ENCODE measurements at regions not wholly inside any gene's neighbourhood (a gene's known extent, or its start where the extent isn't known, plus 50 kb on each side); places are given as distances from the start of the nearest gene placed in this dataset.
"Not testable (repeated sequence)": the region's sequence is repeated elsewhere in the genome, so short reads cannot be mapped to it uniquely, and the experiment has no call there.

DNA sequence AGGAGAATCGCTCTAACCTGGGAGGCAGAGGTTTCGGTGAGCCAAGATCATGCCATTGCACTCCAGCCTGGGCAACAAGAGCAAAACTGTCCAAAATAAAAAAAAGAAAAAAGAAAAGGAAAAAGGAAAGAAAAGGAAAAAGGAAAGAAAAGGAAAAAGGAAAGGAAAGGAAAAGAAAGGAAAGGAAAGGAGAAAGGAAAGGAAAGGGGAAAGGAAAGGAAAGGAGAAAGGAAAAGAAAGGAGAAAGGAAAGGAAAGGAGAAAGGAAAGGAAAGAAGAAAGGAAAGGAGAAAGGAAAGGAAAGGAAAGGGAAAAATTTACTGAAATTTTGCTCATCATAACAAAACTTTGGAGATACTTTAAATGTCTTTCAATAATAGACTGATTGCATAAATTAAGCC lies 391.3 kb upstream of the GYPC start:
- no peak for DNase-seq (ENCODE audit: low read depth)
- no peak for TF ChIP-seq CTCF (IDR thresholded peaks at IDR 0.05; ENCODE audit: insufficient read depth, low read depth, low read length, missing control alignments)
- no peak overlapping the region for H3K4me3 ChIP-seq (ENCODE audit: low read depth, low read length)

DNA sequence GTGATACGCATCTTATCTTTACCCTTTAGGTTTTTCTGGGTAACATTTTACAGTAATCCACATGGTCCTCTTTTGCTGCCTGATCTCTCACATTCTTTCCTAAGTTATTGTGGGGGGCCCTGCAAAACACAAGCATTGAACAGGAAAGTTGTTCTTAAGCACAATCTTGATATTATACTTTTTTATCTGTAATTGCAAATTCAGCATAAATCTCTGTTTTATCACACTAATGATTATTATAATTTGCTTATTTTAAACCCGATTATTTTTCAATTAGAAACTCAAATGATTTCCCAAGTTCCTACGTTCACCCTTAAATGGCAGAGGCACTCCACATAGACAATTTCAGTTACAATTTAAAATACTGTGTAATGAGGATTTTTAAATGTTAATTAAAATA lies 386.0 kb upstream of the GYPC start:
- DNase-seq (ENCODE audit: low read depth) = no peak

GRCh38 chr2:126270587-126270986 lies 385.4 kb upstream of the GYPC start:
- DNase-seq (ENCODE audit: low read depth) = no peak
- no peak overlapping the region for H3K4me3 ChIP-seq (ENCODE audit: low read depth, low read length)
- no peak for TF ChIP-seq CTCF (IDR thresholded peaks at IDR 0.05; ENCODE audit: insufficient read depth, low read depth, low read length, missing control alignments)

More for the DNA sequence above, 386.0 kb upstream of the GYPC start:
- no peak overlapping the region for H3K4me3 ChIP-seq (ENCODE audit: low read depth, low read length)
- TF ChIP-seq CTCF (IDR thresholded peaks at IDR 0.05; ENCODE audit: insufficient read depth, low read depth, low read length, missing control alignments) = no peak

GRCh38 chr2:126272401-126272800 lies 383.6 kb upstream of the GYPC start:
- H3K4me3 ChIP-seq (ENCODE audit: low read depth, low read length) = no peak overlapping the region
- TF ChIP-seq CTCF (IDR thresholded peaks at IDR 0.05; ENCODE audit: insufficient read depth, low read depth, low read length, missing control alignments) = no peak
- no peak for DNase-seq (ENCODE audit: low read depth)

DNA sequence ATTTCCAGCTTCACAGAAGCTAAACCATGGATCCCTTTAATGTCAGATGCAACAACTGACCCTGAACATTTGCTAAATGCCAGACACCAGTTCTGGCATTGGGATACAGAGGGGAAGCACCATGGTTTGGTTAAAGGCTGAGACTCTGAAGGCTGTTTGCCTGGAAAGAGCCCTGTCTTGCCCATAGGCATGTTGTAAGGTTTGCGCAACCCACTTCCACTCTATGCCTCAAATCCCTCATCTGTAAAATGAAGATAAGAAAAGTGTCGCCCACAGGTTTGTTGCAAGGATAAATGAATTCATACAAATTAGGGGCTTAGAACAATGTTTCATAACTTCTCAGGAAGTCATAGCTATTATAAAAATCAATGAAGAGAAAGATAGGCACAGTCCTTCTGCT lies 380.9 kb upstream of the GYPC start:
- DNase-seq (ENCODE audit: low read depth) = no peak
- no peak for TF ChIP-seq CTCF (IDR thresholded peaks at IDR 0.05; ENCODE audit: insufficient read depth, low read depth, low read length, missing control alignments)

DNA sequence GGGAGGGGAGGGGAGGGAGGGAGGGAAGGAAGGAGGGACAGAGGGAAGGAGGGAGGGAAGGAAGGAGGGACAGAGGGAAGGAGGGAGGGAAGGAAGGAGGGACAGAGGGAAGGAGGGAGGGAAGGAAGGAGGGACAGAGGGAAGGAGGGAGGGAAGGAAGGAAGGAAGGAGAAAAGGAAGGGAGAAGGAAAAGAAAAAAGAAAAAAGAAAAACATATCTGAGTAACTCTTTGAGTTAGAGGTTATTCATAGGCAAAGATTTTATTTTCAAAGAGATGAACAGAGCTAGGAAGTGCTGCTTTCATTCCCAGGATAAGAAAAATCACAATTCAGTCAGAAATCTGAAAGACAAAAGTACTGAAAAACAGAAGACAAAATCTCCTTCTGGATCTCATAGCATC lies 379.7 kb upstream of the GYPC start:
- DNase-seq (ENCODE audit: low read depth) = not testable (repeated sequence)

More for the DNA sequence above, 380.9 kb upstream of the GYPC start:
- H3K4me3 ChIP-seq (ENCODE audit: low read depth, low read length) = no peak overlapping the region

DNA sequence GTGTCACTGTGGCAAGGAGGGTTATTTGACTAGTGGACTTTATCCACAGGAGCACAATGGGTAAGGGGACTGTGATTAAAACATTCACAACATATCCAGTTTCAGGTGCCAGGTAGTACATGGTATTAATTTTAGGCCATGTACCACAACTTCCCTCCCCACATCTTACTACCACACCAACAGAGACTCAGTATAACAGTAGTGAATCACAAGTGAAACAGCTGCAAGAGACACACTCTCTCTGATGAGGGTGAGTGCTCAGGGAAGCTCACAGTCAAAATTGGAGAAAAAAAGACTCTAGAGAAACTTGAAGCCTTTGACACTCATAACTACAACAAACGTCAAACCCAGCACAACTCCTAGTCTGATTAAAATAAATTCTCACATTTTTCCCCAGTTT lies 367.6 kb upstream of the GYPC start:
- H3K4me3 ChIP-seq (ENCODE audit: low read depth, low read length) = no peak overlapping the region
- TF ChIP-seq CTCF (IDR thresholded peaks at IDR 0.05; ENCODE audit: insufficient read depth, low read depth, low read length, missing control alignments) = no peak
- DNase-seq (ENCODE audit: low read depth) = no peak

More for the DNA sequence above, 379.7 kb upstream of the GYPC start:
- H3K4me3 ChIP-seq (ENCODE audit: low read depth, low read length) = not testable (repeated sequence)

- not testable (repeated sequence) for H3K4me3 ChIP-seq (ENCODE audit: low read depth, low read length); DNase-seq (ENCODE audit: low read depth)
Measured at GRCh38 chr2:126293962-126294361, 362.0 kb upstream of the GYPC start.

Measured in GM12865 (cell line).